Tibial nerve (tissue), 4 donors: ENCODE measurements at regions not wholly inside any gene's neighbourhood (a gene's known extent, or its start where the extent isn't known, plus 50 kb on each side); places are given as distances from the start of the nearest gene placed in this dataset.

ENCODE experiments used
- DNase-seq, 2 donors: peaks; one replicate each; pipeline ENCODE4 v3.0.0-alpha.2; 2019; ENCODE audit warnings: low spot score in 2 of 2
- H3K27ac ChIP-seq, 4 donors: fragments of 200-600 bp; sonication (generic) in 3 of 4; one replicate each; pipeline ENCODE4 v1.5.1; 2017 to 2019; ENCODE audit warnings: mild to moderate bottlenecking in 1 of 4
- H3K27me3 ChIP-seq, 2 donors: fragments of 200-600 bp; sonication (generic) in 1 of 2; one replicate each; pipeline versions ENCODE4 v1.5.1 to v1.6.0; 2017 to 2019
- H3K36me3 ChIP-seq, 3 donors: fragments of 200-600 bp; sonication (generic); one replicate each; pipeline ENCODE4 v1.5.1; 2018 to 2019
- H3K4me1 ChIP-seq, 4 donors: fragments of 200-600 bp; sonication (generic) in 3 of 4; one replicate each; pipeline ENCODE4 v1.5.1; 2017 to 2019
- H3K4me3 ChIP-seq, 4 donors: fragments of 200-600 bp; sonication (generic) in 3 of 4; one replicate each; pipeline ENCODE4 v1.5.1; 2017 to 2019; ENCODE audit warnings: mild to moderate bottlenecking in 1 of 4, moderate library complexity in 1 of 4
- H3K9me3 ChIP-seq, 4 donors: fragments of 200-600 bp; sonication (generic) in 3 of 4; one replicate each; pipeline ENCODE4 v1.5.1; 2017 to 2019
- EP300 ChIP-seq, 2 donors: sonication (generic); formaldehyde crosslinking; IDR thresholded peaks; one replicate each; pipeline ENCODE4 v1.6.1; 2017; ENCODE audit warnings: antibody characterized with exemption in 2 of 2, mild to moderate bottlenecking in 1 of 2
- POLR2A ChIP-seq, 2 donors: fragments of 450-650 bp; IDR thresholded peaks; one replicate each; pipeline ENCODE4 v1.6.1; 2017; ENCODE audit warnings: antibody characterized with exemption in 2 of 2, mild to moderate bottlenecking in 2 of 2, moderate library complexity in 2 of 2
- WGBS, 2 donors: methylation state at CpG; one replicate each; pipeline ENCODE4 v1.1.5; 2018; 5-methylcytosine and 5-hydroxymethylcytosine counted together
- TF ChIP-seq, protein P1 (sequence below), 5 experiments: fragments of 200-600 bp in 3 of 5; fragments of 450-650 bp in 2 of 5; sonication (generic) in 3 of 5; IDR thresholded peaks; one replicate each; pipeline ENCODE4 v1.5.1; 2016 to 2019; ENCODE audit warnings: antibody characterized with exemption in 5 of 5, mild to moderate bottlenecking in 3 of 5, moderate library complexity in 2 of 5

DNA sequence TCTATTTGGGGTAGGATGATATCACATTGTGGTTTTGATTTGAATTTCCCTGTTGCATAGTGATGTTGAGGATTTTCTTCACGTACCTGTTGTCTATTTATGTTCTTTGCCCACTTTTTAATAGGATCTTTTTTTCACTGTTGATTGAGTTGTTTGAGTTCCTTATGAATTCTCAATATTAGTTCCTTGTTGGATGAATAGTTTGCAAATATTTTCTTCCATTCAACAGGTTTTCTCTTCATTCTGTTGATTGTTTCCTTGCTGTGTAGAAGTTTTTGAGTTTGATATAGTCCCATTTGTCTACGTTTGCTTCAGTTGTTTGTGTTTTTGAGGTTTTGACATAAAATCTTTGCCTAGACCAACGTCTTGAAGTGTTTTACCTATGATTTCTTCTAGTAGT, 369.5 kb upstream of the CAMK1G start:
- no peaks in the 10 kb centered on the region for H3K36me3 ChIP-seq
- H3K27ac ChIP-seq: no peak overlapping the region
- TF ChIP-seq EP300 (IDR thresholded peaks at IDR 0.05) (no peak), POLR2A (IDR thresholded peaks at IDR 0.05) (no peak)
- TF ChIP-seq, protein P1, sequence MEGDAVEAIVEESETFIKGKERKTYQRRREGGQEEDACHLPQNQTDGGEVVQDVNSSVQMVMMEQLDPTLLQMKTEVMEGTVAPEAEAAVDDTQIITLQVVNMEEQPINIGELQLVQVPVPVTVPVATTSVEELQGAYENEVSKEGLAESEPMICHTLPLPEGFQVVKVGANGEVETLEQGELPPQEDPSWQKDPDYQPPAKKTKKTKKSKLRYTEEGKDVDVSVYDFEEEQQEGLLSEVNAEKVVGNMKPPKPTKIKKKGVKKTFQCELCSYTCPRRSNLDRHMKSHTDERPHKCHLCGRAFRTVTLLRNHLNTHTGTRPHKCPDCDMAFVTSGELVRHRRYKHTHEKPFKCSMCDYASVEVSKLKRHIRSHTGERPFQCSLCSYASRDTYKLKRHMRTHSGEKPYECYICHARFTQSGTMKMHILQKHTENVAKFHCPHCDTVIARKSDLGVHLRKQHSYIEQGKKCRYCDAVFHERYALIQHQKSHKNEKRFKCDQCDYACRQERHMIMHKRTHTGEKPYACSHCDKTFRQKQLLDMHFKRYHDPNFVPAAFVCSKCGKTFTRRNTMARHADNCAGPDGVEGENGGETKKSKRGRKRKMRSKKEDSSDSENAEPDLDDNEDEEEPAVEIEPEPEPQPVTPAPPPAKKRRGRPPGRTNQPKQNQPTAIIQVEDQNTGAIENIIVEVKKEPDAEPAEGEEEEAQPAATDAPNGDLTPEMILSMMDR (IDR thresholded peaks at IDR 0.05): no peak
- H3K27me3 ChIP-seq: peaks cover 0 to 40% of the 10 kb centered on the region in 2 donors
- 65 to 73% methylated on average over 3 of the region's 3 CpGs for WGBS, 2 donors
- H3K4me3 ChIP-seq: no peak overlapping the region
- no peak for DNase-seq
- peaks cover 0 to 10% (median 0%) of the 10 kb centered on the region in 4 donors for H3K9me3 ChIP-seq
- no peaks in the 10 kb centered on the region for H3K4me1 ChIP-seq

GRCh38 chr1:209215826-209216225, 367.7 kb upstream of the CAMK1G start:
- Histone ChIP-seq H3K4me1 (no peaks in the 10 kb centered on the region), H3K9me3 (peaks cover 0 to 10% (median 0%) of the 10 kb centered on the region in 4 donors), H3K4me3 (no peak overlapping the region), H3K27ac (no peak overlapping the region), H3K36me3 (no peaks in the 10 kb centered on the region), H3K27me3 (peaks cover 0 to 22% of the 10 kb centered on the region in 2 donors)
- TF ChIP-seq, protein P1 (IDR thresholded peaks at IDR 0.05): no peak
- TF ChIP-seq POLR2A (IDR thresholded peaks at IDR 0.05) (no peak), EP300 (IDR thresholded peaks at IDR 0.05) (no peak)
- DNase-seq: no peak

DNA sequence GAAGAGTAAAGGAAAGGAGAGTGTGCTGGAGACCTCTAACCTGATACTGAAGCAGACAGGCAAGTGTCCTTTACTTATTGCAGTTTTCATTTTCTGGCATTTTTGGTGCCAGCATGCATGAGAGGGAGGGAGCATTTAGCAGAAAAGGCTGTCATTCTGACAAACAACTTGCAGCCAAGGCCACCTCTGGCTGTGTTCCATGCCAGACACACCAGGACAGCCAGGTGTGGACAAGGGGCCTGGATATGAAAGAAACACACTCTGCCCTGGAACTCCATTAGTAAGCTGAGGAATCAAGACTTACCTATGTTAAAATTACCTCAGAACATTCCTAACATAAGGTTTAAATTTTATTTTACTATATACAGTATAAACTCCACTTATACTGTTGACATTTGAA, 365.4 kb upstream of the CAMK1G start:
- no peak for DNase-seq
- no peak for TF ChIP-seq EP300 (IDR thresholded peaks at IDR 0.05)
- TF ChIP-seq, protein P1 (IDR thresholded peaks at IDR 0.05): no peak
- TF ChIP-seq POLR2A (IDR thresholded peaks at IDR 0.05): no peak
- Histone ChIP-seq H3K27me3 (peaks cover 0 to 7% of the 10 kb centered on the region in 2 donors), H3K9me3 (peaks cover 0 to 10% (median 0%) of the 10 kb centered on the region in 4 donors), H3K27ac (no peak overlapping the region), H3K36me3 (no peaks in the 10 kb centered on the region), H3K4me3 (no peak overlapping the region), H3K4me1 (no peaks in the 10 kb centered on the region)

DNA sequence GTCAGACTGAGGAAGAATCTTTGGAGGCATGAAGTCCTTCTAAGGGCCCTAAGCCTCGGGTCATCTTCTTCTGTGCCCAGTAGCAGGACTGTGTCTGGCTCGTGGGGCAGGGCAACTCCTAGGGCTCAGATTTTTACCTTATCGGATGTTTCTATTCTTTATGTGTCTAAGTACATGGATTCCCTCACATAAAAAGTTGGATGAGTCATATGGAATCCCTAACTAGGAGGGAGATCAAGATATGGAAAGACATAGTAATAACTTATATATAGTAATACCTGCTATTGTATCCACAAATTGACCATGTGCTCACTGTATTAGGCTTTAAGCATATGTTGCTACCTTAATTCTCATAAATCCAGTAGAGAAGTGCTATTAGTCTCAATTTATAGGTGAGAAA, 364.5 kb upstream of the CAMK1G start:
- TF ChIP-seq POLR2A (IDR thresholded peaks at IDR 0.05) (no peak), EP300 (IDR thresholded peaks at IDR 0.05) (no peak)
- TF ChIP-seq, protein P1 (IDR thresholded peaks at IDR 0.05): no peak
- Histone ChIP-seq H3K9me3 (peaks cover 0 to 10% (median 0%) of the 10 kb centered on the region in 4 donors), H3K27me3 (peaks cover 0 to 7% of the 10 kb centered on the region in 2 donors), H3K4me3 (no peak overlapping the region), H3K27ac (no peak overlapping the region), H3K36me3 (no peaks in the 10 kb centered on the region), H3K4me1 (no peaks in the 10 kb centered on the region)
- no peak for DNase-seq
- 76 to 86% methylated on average over 3 of the region's 3 CpGs for WGBS, 2 donors

GRCh38 chr1:209219791-209220524, 363.6 kb upstream of the CAMK1G start:
- Histone ChIP-seq H3K27me3 (peaks cover 0 to 7% of the 10 kb centered on the region in 2 donors), H3K4me1 (no peaks in the 10 kb centered on the region), H3K4me3 (no peak overlapping the region), H3K9me3 (peaks cover 0 to 10% (median 0%) of the 10 kb centered on the region in 4 donors), H3K27ac (no peak overlapping the region), H3K36me3 (no peaks in the 10 kb centered on the region)
- TF ChIP-seq, protein P1 (IDR thresholded peaks at IDR 0.05): no peak
- no peak for TF ChIP-seq EP300 (IDR thresholded peaks at IDR 0.05)
- whole genome bisulfite sequencing, 2 donors: 37 to 43% methylated on average over 16 of the region's 16 CpGs
- no peak for DNase-seq
